ENCODE measurements at regions not wholly inside any gene's neighbourhood (a gene's known extent, or its start where the extent isn't known, plus 50 kb on each side); places are given as distances from the start of the nearest gene placed in this dataset.
A peak's percentile ranks its signal among the peaks of the same experiment; 100 is the strongest.

DNA sequence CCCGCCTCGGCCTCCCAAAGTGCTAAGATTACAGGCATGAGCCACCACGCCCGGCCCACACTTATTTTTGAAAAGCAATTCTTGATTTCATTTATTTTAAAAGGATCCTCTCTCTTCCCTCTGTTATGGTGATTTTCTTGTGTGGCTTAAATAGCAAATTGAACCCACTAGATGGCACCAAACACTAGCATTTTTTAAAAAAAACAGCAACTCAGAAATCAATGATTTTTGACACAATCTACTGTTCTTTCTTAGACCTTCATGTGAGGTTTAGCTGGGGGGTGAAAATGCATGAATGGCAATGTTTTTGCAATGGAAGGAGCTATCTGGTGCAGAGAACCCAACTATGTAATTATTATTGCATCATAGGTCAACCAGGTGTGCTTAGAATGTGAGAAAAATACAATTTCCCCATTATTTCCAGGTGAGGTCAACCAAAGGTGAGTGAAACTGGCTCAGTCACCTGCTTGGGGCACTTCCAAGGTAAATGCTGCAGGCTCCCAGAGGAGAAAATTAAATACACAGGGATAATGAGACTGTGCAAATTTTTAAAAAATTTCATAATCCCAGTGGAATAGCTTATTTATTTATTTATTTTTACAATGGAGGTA, 226.7 kb upstream of the PRKX start:
- TF ChIP-seq, protein P1, sequence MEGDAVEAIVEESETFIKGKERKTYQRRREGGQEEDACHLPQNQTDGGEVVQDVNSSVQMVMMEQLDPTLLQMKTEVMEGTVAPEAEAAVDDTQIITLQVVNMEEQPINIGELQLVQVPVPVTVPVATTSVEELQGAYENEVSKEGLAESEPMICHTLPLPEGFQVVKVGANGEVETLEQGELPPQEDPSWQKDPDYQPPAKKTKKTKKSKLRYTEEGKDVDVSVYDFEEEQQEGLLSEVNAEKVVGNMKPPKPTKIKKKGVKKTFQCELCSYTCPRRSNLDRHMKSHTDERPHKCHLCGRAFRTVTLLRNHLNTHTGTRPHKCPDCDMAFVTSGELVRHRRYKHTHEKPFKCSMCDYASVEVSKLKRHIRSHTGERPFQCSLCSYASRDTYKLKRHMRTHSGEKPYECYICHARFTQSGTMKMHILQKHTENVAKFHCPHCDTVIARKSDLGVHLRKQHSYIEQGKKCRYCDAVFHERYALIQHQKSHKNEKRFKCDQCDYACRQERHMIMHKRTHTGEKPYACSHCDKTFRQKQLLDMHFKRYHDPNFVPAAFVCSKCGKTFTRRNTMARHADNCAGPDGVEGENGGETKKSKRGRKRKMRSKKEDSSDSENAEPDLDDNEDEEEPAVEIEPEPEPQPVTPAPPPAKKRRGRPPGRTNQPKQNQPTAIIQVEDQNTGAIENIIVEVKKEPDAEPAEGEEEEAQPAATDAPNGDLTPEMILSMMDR (IDR thresholded peaks at IDR 0.05; ENCODE audit: low read depth, low read length, poor library complexity, severe bottlenecking), result peak; percentile 50
- no peak for TF ChIP-seq EZH2phosphoT487 (IDR thresholded peaks at IDR 0.05; ENCODE audit: borderline replicate concordance, low read length)

Data from DOHH2 (cell line).